ENCODE measurements at regions not wholly inside any gene's neighbourhood (a gene's known extent, or its start where the extent isn't known, plus 50 kb on each side); places are given as distances from the start of the nearest gene placed in this dataset.

GRCh38 chr5:116382874-116383266 lies 191.8 kb downstream of the SEMA6A start:
- Histone ChIP-seq H2BK12ac (ENCODE audit: low read length) (no peak overlapping the region), H3K9ac (ENCODE audit: low read depth, low read length, poor library complexity) (no peak overlapping the region), H3K27ac (replicated peaks; ENCODE audit: low read length) (no peak overlapping the region), H3K14ac (ENCODE audit: low read length) (no peak overlapping the region), H2BK5ac (ENCODE audit: low read length) (no peak overlapping the region), H3K27me3 (ENCODE audit: control insufficient read depth in 3 of 3, insufficient read depth in 3 of 3, low read depth in 1 of 3, low read length in 3 of 3) (no peaks in the 10 kb centered on the region), H3K4me1 (ENCODE audit: control insufficient read depth in 2 of 2, insufficient read depth in 1 of 2, low read depth in 1 of 2, low read length in 2 of 2) (peaks cover 0 to 4% of the 10 kb centered on the region in 2 donors), H4K8ac (ENCODE audit: low read depth, low read length) (no peak overlapping the region), H2BK120ac (ENCODE audit: low read depth, low read length) (no peak overlapping the region), H2BK15ac (ENCODE audit: low read length) (no peak overlapping the region), H3K23ac (ENCODE audit: low read depth, low read length, poor library complexity) (no peak overlapping the region), H3K4me3 (ENCODE audit: low read length in 2 of 2) (no peak overlapping the region), H3K9me3 (replicated peaks in 1 of 2; ENCODE audit: control insufficient read depth in 2 of 2, insufficient read depth in 1 of 2, low read depth in 1 of 2, low read length in 2 of 2) (peaks cover 0 to 5% of the 10 kb centered on the region in 2 donors), H3K18ac (ENCODE audit: low read length) (no peak overlapping the region), H3K4me2 (ENCODE audit: insufficient read depth, low read length, poor library complexity, severe bottlenecking) (no peak overlapping the region), H2AK5ac (ENCODE audit: low read depth, low read length) (no peak overlapping the region), H3K4ac (ENCODE audit: low read length) (no peak overlapping the region), H3K36me3 (replicated peaks in 1 of 2; ENCODE audit: control insufficient read depth in 2 of 2, insufficient read depth in 2 of 2, low read length in 2 of 2) (no peaks in the 10 kb centered on the region), H3K79me1 (ENCODE audit: low read depth, low read length) (no peaks in the 10 kb centered on the region), H4K91ac (ENCODE audit: low read depth, low read length, poor library complexity) (no peak overlapping the region), H2AFZ (ENCODE audit: low read length) (no peak overlapping the region)
- WGBS, 2 donors (ENCODE audit: extremely low coverage in 2 of 2, insufficient read length in 2 of 2, insufficient replicate concordance in 1 of 2) = no CpG with 5 or more reads among the region's 3 CpGs
- no peak for DNase-seq (ENCODE audit: low spot score)

GRCh38 chr5:116382032-116382873 lies 192.4 kb downstream of the SEMA6A start:
- no peak overlapping the region for H3K14ac ChIP-seq (ENCODE audit: low read length)
- H3K18ac ChIP-seq (ENCODE audit: low read length) = no peak overlapping the region
- H4K8ac ChIP-seq (ENCODE audit: low read depth, low read length) = no peak overlapping the region
- H3K27ac ChIP-seq (replicated peaks; ENCODE audit: low read length) = no peak overlapping the region
- H3K9ac ChIP-seq (ENCODE audit: low read depth, low read length, poor library complexity) = no peak overlapping the region
- no peak overlapping the region for H3K4ac ChIP-seq (ENCODE audit: low read length)
- no peak overlapping the region for H4K91ac ChIP-seq (ENCODE audit: low read depth, low read length, poor library complexity)
- H2BK120ac ChIP-seq (ENCODE audit: low read depth, low read length) = no peak overlapping the region
- H2BK5ac ChIP-seq (ENCODE audit: low read length) = no peak overlapping the region
- H2AFZ ChIP-seq (ENCODE audit: low read length) = no peak overlapping the region
- peaks cover 0 to 6% of the 10 kb centered on the region in 2 donors for H3K4me1 ChIP-seq (ENCODE audit: control insufficient read depth in 2 of 2, insufficient read depth in 1 of 2, low read depth in 1 of 2, low read length in 2 of 2)
- H3K4me2 ChIP-seq (ENCODE audit: insufficient read depth, low read length, poor library complexity, severe bottlenecking) = no peak overlapping the region
- no peaks in the 10 kb centered on the region for H3K27me3 ChIP-seq (ENCODE audit: control insufficient read depth in 3 of 3, insufficient read depth in 3 of 3, low read depth in 1 of 3, low read length in 3 of 3)
- no peak overlapping the region for H2BK15ac ChIP-seq (ENCODE audit: low read length)
- H3K9me3 ChIP-seq (replicated peaks in 1 of 2; ENCODE audit: control insufficient read depth in 2 of 2, insufficient read depth in 1 of 2, low read depth in 1 of 2, low read length in 2 of 2) = peaks cover 0 to 2% of the 10 kb centered on the region in 2 donors
- H2BK12ac ChIP-seq (ENCODE audit: low read length) = no peak overlapping the region
- H3K36me3 ChIP-seq (replicated peaks in 1 of 2; ENCODE audit: control insufficient read depth in 2 of 2, insufficient read depth in 2 of 2, low read length in 2 of 2) = no peaks in the 10 kb centered on the region
- no CpG with 5 or more reads among the region's 13 CpGs for WGBS, 2 donors (ENCODE audit: extremely low coverage in 2 of 2, insufficient read length in 2 of 2, insufficient replicate concordance in 1 of 2)
- H3K23ac ChIP-seq (ENCODE audit: low read depth, low read length, poor library complexity) = no peak overlapping the region
- H3K4me3 ChIP-seq (ENCODE audit: low read length in 2 of 2) = no peak overlapping the region
- DNase-seq (ENCODE audit: low spot score) = no peak
- H2AK5ac ChIP-seq (ENCODE audit: low read depth, low read length) = no peak overlapping the region
- H3K79me1 ChIP-seq (ENCODE audit: low read depth, low read length) = no peaks in the 10 kb centered on the region

- Histone ChIP-seq H3K4me3 (ENCODE audit: low read length in 2 of 2) (no peak overlapping the region), H2AFZ (ENCODE audit: low read length) (no peak overlapping the region), H3K4me1 (ENCODE audit: control insufficient read depth in 2 of 2, insufficient read depth in 1 of 2, low read depth in 1 of 2, low read length in 2 of 2) (peaks cover 2 to 8% of the 10 kb centered on the region in 2 donors), H3K4me2 (ENCODE audit: insufficient read depth, low read length, poor library complexity, severe bottlenecking) (no peak overlapping the region), H2BK5ac (ENCODE audit: low read length) (no peak overlapping the region), H3K27me3 (ENCODE audit: control insufficient read depth in 3 of 3, insufficient read depth in 3 of 3, low read depth in 1 of 3, low read length in 3 of 3) (no peaks in the 10 kb centered on the region), H4K91ac (ENCODE audit: low read depth, low read length, poor library complexity) (no peak overlapping the region), H3K4ac (ENCODE audit: low read length) (no peak overlapping the region), H4K8ac (ENCODE audit: low read depth, low read length) (no peak overlapping the region), H2BK12ac (ENCODE audit: low read length) (no peak overlapping the region), H2BK120ac (ENCODE audit: low read depth, low read length) (no peak overlapping the region), H3K23ac (ENCODE audit: low read depth, low read length, poor library complexity) (no peak overlapping the region), H3K18ac (ENCODE audit: low read length) (no peak overlapping the region), H2BK15ac (ENCODE audit: low read length) (no peak overlapping the region), H3K9me3 (replicated peaks in 1 of 2; ENCODE audit: control insufficient read depth in 2 of 2, insufficient read depth in 1 of 2, low read depth in 1 of 2, low read length in 2 of 2) (peaks cover 0 to 2% of the 10 kb centered on the region in 2 donors), H3K27ac (replicated peaks; ENCODE audit: low read length) (no peak overlapping the region), H3K79me1 (ENCODE audit: low read depth, low read length) (no peaks in the 10 kb centered on the region), H3K14ac (ENCODE audit: low read length) (no peak overlapping the region), H3K36me3 (replicated peaks in 1 of 2; ENCODE audit: control insufficient read depth in 2 of 2, insufficient read depth in 2 of 2, low read length in 2 of 2) (no peaks in the 10 kb centered on the region), H3K9ac (ENCODE audit: low read depth, low read length, poor library complexity) (no peak overlapping the region), H2AK5ac (ENCODE audit: low read depth, low read length) (no peak overlapping the region)
- no peak for DNase-seq (ENCODE audit: low spot score)
- WGBS, 2 donors (ENCODE audit: extremely low coverage in 2 of 2, insufficient read length in 2 of 2, insufficient replicate concordance in 1 of 2) = no CpG with 5 or more reads among the region's 6 CpGs
Measured at GRCh38 chr5:116381201-116381600, 193.4 kb downstream of the SEMA6A start.

DNA sequence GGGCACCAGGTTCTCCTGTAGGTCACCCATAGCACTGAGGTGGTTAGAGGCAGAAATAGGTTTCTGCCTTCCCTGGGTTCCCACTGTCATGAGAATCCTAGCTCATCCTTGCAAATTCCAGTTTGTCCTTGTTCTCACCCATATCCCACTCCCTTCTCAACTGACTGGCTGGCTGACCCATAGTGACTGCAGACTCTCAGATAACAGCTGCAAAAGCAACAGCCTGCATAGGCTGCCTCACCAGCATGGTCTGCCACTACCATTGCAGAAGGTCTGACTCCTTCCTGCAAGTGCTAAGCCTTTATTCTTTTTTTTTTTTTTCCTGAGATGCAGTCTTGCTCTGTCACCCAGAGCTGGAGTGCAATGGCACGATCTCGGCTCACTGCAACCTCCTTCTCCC lies 194.0 kb downstream of the SEMA6A start:
- H3K18ac ChIP-seq (ENCODE audit: low read length) = no peak overlapping the region
- peaks cover 0 to 2% of the 10 kb centered on the region in 2 donors for H3K9me3 ChIP-seq (replicated peaks in 1 of 2; ENCODE audit: control insufficient read depth in 2 of 2, insufficient read depth in 1 of 2, low read depth in 1 of 2, low read length in 2 of 2)
- H3K36me3 ChIP-seq (replicated peaks in 1 of 2; ENCODE audit: control insufficient read depth in 2 of 2, insufficient read depth in 2 of 2, low read length in 2 of 2) = no peaks in the 10 kb centered on the region

More for the DNA sequence above, 194.0 kb downstream of the SEMA6A start:
- H3K4me1 ChIP-seq (ENCODE audit: control insufficient read depth in 2 of 2, insufficient read depth in 1 of 2, low read depth in 1 of 2, low read length in 2 of 2) = peaks cover 2 to 12% of the 10 kb centered on the region in 2 donors
- no peak overlapping the region for H2AK5ac ChIP-seq (ENCODE audit: low read depth, low read length)
- no peak overlapping the region for H3K14ac ChIP-seq (ENCODE audit: low read length)
- no peak overlapping the region for H3K23ac ChIP-seq (ENCODE audit: low read depth, low read length, poor library complexity)
- H2BK120ac ChIP-seq (ENCODE audit: low read depth, low read length) = no peak overlapping the region
- H3K27me3 ChIP-seq (ENCODE audit: control insufficient read depth in 3 of 3, insufficient read depth in 3 of 3, low read depth in 1 of 3, low read length in 3 of 3) = no peaks in the 10 kb centered on the region
- no CpG with 5 or more reads among the region's 2 CpGs for WGBS, 2 donors (ENCODE audit: extremely low coverage in 2 of 2, insufficient read length in 2 of 2, insufficient replicate concordance in 1 of 2)
- no peak overlapping the region for H4K8ac ChIP-seq (ENCODE audit: low read depth, low read length)
- no peak for DNase-seq (ENCODE audit: low spot score)
- H3K4ac ChIP-seq (ENCODE audit: low read length) = no peak overlapping the region
- H2BK15ac ChIP-seq (ENCODE audit: low read length) = no peak overlapping the region
- H4K91ac ChIP-seq (ENCODE audit: low read depth, low read length, poor library complexity) = no peak overlapping the region
- no peak overlapping the region for H3K9ac ChIP-seq (ENCODE audit: low read depth, low read length, poor library complexity)
- H3K4me3 ChIP-seq (ENCODE audit: low read length in 2 of 2) = no peak overlapping the region
- no peak overlapping the region for H2AFZ ChIP-seq (ENCODE audit: low read length)
- H3K79me1 ChIP-seq (ENCODE audit: low read depth, low read length) = no peaks in the 10 kb centered on the region
- no peak overlapping the region for H3K27ac ChIP-seq (replicated peaks; ENCODE audit: low read length)
- H2BK5ac ChIP-seq (ENCODE audit: low read length) = no peak overlapping the region
- no peak overlapping the region for H2BK12ac ChIP-seq (ENCODE audit: low read length)
- no peak overlapping the region for H3K4me2 ChIP-seq (ENCODE audit: insufficient read depth, low read length, poor library complexity, severe bottlenecking)
